H1 (cell line): ENCODE measurements at regions not wholly inside any gene's neighbourhood (a gene's known extent, or its start where the extent isn't known, plus 50 kb on each side); places are given as distances from the start of the nearest gene placed in this dataset.

Source experiments
- RFX5 ChIP-seq: IDR thresholded peaks from 2 replicates; pipeline ENCODE4 v1.6.1; 2011; ENCODE audit warnings: low read depth, low read length, improper control_type of control experiment, borderline replicate concordance
- SP2 ChIP-seq: IDR thresholded peaks from 2 replicates; pipeline ENCODE4 v1.6.1; 2012; ENCODE audit warnings: mild to moderate bottlenecking, low read length, inconsistent platforms
- SRF ChIP-seq: IDR thresholded peaks from 2 replicates; pipeline ENCODE4 v1.6.1; 2011; ENCODE audit warnings: mild to moderate bottlenecking, low read depth, low read length, moderate library complexity

- no peak for TF ChIP-seq SP2
- no peak for TF ChIP-seq RFX5
- TF ChIP-seq SRF = no peak
Measured at GRCh38 chr9:107690021-107690420, 200.5 kb upstream of the KLF4 start (continued).
